OCI-LY7 (cell line): ENCODE measurements at regions not wholly inside any gene's neighbourhood (a gene's known extent, or its start where the extent isn't known, plus 50 kb on each side); places are given as distances from the start of the nearest gene placed in this dataset.

Source experiments
- BruUV-seq: library from RNA; stranded (reverse); fragments of 400-500 nt; replicated peaks from 2 replicates; lab custom pipeline; 2021; lab: Mats Ljungman, UMichigan
- CTCF ChIA-PET: fragments of 300-600 bp; sonication (Branson Sonifier 250); formaldehyde crosslinking; loops from one replicate; lab custom pipeline; 2022; ENCODE audit warnings: antibody characterized with exemption; ENCODE audit not compliant: unreplicated experiment; lab: Charles Lee
- POLR2A ChIA-PET: fragments of 300-600 bp; sonication (Branson Sonifier 250); formaldehyde crosslinking; loops from one replicate; lab custom pipeline; 2022; ENCODE audit warnings: antibody characterized with exemption; lab: Charles Lee
- DNase-seq: peaks from one replicate; pipeline ENCODE4 v3.0.0-alpha.2; 2015; ENCODE audit warnings: low spot score
- H2AFZ ChIP-seq: fragments of 200-600 bp; sonication (generic), shearing (Covaris generic); 2 replicates; pipeline ENCODE4 v1.6.1; 2014; ENCODE audit warnings: mild to moderate bottlenecking, antibody characterized with exemption, low read length, moderate library complexity
- H3K27ac ChIP-seq: fragments of 200-600 bp; sonication (generic); 2 replicates; pipeline ENCODE4 v1.5.1; 2014; ENCODE audit warnings: mixed run types, low read depth, mild to moderate bottlenecking, moderate library complexity, low read length, inconsistent platforms; ENCODE audit not compliant: poor library complexity, severe bottlenecking
- H3K36me3 ChIP-seq: fragments of 200-600 bp; sonication (generic); 2 replicates; pipeline ENCODE4 v1.6.1; 2014; ENCODE audit warnings: mild to moderate bottlenecking, antibody characterized with exemption, low read length, moderate library complexity, mixed read lengths; ENCODE audit not compliant: insufficient read depth
- H3K4me1 ChIP-seq: fragments of 200-600 bp; sonication (generic); 2 replicates; pipeline ENCODE4 v1.5.1; 2014; ENCODE audit warnings: mild to moderate bottlenecking, low read length; ENCODE audit not compliant: insufficient read depth, poor library complexity, severe bottlenecking
- H3K4me2 ChIP-seq: fragments of 200-600 bp; sonication (generic); 2 replicates; pipeline ENCODE4 v1.6.1; 2014; ENCODE audit warnings: mild to moderate bottlenecking, low read length
- H3K4me3 ChIP-seq: fragments of 200-600 bp; sonication (generic); 2 replicates; pipeline ENCODE4 v1.5.1; 2014; ENCODE audit warnings: mild to moderate bottlenecking, low read depth, low read length; ENCODE audit not compliant: poor library complexity, severe bottlenecking
- H3K79me2 ChIP-seq: fragments of 200-600 bp; sonication (generic); 2 replicates; pipeline ENCODE4 v1.6.1; 2016; ENCODE audit warnings: low read depth, mild to moderate bottlenecking, low read length, moderate library complexity, mixed read lengths; ENCODE audit not compliant: insufficient read depth
- H3K9me2 ChIP-seq: fragments of 200-600 bp; sonication (generic); 2 replicates; pipeline ENCODE4 v1.6.1; 2016; ENCODE audit warnings: mild to moderate bottlenecking, low read length, mixed read lengths; ENCODE audit not compliant: insufficient read depth
- H3K9me3 ChIP-seq: fragments of 200-600 bp; sonication (generic); 2 replicates; pipeline ENCODE4 v1.6.1; 2014; ENCODE audit warnings: mild to moderate bottlenecking, mixed run types, low read length, mixed read lengths
- H4K20me1 ChIP-seq: fragments of 200-600 bp; sonication (generic); 2 replicates; pipeline ENCODE4 v1.6.1; 2014; ENCODE audit warnings: mild to moderate bottlenecking, antibody characterized with exemption, low read length, moderate library complexity, mixed read lengths; ENCODE audit not compliant: insufficient read depth
- EZH2phosphoT487 ChIP-seq: fragments of 200-600 bp; sonication (generic); IDR thresholded peaks from 2 replicates; pipeline ENCODE4 v1.6.1; 2018; ENCODE audit warnings: low read depth, borderline replicate concordance, mild to moderate bottlenecking, mixed run types, antibody characterized with exemption, low read length, moderate library complexity, mixed read lengths
- intact Hi-C: fragments of 100-400 bp; cut with micrococcal nuclease; formaldehyde crosslinking; loops from one replicate; pipeline ENCODE4 v1.10.0; 2022; ENCODE audit not compliant: unreplicated experiment
- TF ChIP-seq, protein P1 (sequence below): fragments of 200-600 bp; sonication (generic); conservative IDR thresholded peaks from 2 replicates; pipeline ENCODE4 v1.5.1; 2014; ENCODE audit warnings: mild to moderate bottlenecking, antibody characterized with exemption, low read length, moderate library complexity, mixed read lengths

DNA sequence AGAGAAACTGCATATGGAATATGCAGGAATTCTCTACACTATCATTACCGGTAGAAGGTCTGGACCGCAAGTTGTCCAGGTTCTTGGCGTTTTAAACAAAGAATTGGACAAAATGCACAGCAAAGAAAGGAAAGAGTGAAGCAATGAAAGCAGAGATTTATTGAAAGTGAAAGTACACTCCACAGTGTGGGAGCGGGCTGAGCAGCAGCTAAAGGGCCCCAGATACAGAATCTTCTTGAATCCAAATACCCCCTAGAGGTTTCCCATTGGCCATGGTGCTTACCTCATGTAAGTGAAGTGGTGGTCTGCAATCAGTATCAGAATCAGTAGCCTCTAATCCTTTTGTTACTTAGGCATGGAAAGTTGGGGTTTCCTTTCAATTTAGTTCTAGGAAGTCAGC, 178.5 kb upstream of the IRX3 start:
- ChIA-PET CTCF (no interaction called here), POLR2A (interaction anchor here (0.6 kb wide), 1 partner anchor 31 kb away, joined by 3 read pairs; no protein-coding TSS in a partner anchor)
- H4K20me1 ChIP-seq = no peaks in the 10 kb centered on the region
- H3K9me3 ChIP-seq = no peaks in the 10 kb centered on the region
- no peak overlapping the region for H2AFZ ChIP-seq
- no peak overlapping the region for H3K27ac ChIP-seq
- DNase-seq = no peak
- H3K36me3 ChIP-seq = no peaks in the 10 kb centered on the region
- H3K4me3 ChIP-seq = no peak overlapping the region
- H3K79me2 ChIP-seq = no peaks in the 10 kb centered on the region
- TF ChIP-seq, protein P1, sequence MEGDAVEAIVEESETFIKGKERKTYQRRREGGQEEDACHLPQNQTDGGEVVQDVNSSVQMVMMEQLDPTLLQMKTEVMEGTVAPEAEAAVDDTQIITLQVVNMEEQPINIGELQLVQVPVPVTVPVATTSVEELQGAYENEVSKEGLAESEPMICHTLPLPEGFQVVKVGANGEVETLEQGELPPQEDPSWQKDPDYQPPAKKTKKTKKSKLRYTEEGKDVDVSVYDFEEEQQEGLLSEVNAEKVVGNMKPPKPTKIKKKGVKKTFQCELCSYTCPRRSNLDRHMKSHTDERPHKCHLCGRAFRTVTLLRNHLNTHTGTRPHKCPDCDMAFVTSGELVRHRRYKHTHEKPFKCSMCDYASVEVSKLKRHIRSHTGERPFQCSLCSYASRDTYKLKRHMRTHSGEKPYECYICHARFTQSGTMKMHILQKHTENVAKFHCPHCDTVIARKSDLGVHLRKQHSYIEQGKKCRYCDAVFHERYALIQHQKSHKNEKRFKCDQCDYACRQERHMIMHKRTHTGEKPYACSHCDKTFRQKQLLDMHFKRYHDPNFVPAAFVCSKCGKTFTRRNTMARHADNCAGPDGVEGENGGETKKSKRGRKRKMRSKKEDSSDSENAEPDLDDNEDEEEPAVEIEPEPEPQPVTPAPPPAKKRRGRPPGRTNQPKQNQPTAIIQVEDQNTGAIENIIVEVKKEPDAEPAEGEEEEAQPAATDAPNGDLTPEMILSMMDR = no peak
- no peak for TF ChIP-seq EZH2phosphoT487
- H3K9me2 ChIP-seq = no peaks in the 10 kb centered on the region
- no peaks in the 10 kb centered on the region for H3K4me1 ChIP-seq
- intact Hi-C loops = no loop called here
- no TSS peak for BruUV-seq
- no peak overlapping the region for H3K4me2 ChIP-seq

DNA sequence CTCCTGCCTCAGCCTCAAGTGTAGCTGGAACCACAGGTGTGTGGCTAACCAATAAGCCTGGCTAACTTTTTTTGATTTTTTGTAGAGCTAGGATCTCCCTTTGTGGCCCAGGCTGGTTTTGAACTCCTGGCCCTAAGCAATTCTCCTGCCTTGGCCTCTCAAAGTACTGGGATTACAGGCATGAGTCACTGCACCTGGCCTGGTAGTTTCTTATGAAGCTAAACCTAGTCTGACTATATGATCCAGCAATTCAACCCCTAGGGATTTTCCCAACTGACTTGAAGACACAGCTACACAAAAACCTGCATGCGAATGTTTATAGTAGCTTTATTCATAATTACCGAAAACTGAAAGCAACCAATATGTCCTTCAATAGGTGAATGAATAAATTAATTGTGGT, 176.2 kb upstream of the IRX3 start:
- no peak overlapping the region for H3K4me3 ChIP-seq
- H3K9me2 ChIP-seq = no peaks in the 10 kb centered on the region
- no peaks in the 10 kb centered on the region for H3K4me1 ChIP-seq
- intact Hi-C loops = no loop called here
- H3K4me2 ChIP-seq = no peak overlapping the region
- TF ChIP-seq, protein P1 = no peak
- TF ChIP-seq EZH2phosphoT487 = no peak
- no TSS peak for BruUV-seq
- H2AFZ ChIP-seq = no peak overlapping the region
- no peak for DNase-seq
- no peaks in the 10 kb centered on the region for H4K20me1 ChIP-seq
- no peaks in the 10 kb centered on the region for H3K9me3 ChIP-seq
- POLR2A ChIA-PET = interaction anchor here (0.7 kb wide), 1 partner anchor 1872 kb away, joined by 3 read pairs; no protein-coding TSS in a partner anchor
- no peak overlapping the region for H3K27ac ChIP-seq
- CTCF ChIA-PET = no interaction called here
- H3K36me3 ChIP-seq = no peaks in the 10 kb centered on the region
- H3K79me2 ChIP-seq = no peaks in the 10 kb centered on the region

DNA sequence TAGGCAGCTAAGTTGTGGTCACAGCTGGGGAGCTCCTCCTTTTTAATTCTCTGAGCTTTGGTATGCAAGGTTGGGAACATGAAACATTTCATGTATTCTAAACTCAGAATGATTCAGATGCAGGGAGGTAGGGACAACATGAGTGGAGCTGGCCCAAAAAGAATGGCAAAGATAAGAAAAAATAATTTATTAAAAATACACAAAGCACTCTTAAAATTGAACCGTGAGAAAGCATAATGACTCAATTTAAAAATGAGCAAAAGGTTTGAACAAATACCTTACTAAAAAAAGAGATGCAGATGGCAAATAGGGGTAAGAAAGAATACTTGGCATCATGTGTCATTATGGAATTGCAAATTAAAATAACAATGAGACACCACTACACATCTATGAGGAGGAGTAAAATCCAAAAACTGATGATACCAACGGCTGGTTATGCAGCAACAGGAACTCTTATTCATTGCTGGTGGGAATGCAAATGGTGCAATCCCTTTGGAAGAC, 175.6 kb upstream of the IRX3 start:
- POLR2A ChIA-PET = interaction anchor here (0.7 kb wide), 1 partner anchor 1871 kb away, joined by 3 read pairs; no protein-coding TSS in a partner anchor
- Histone ChIP-seq H2AFZ (no peak overlapping the region), H3K36me3 (no peaks in the 10 kb centered on the region), H3K27ac (no peak overlapping the region), H3K4me2 (no peak overlapping the region), H3K79me2 (no peaks in the 10 kb centered on the region), H3K9me2 (no peaks in the 10 kb centered on the region), H3K4me3 (no peak overlapping the region), H3K4me1 (no peaks in the 10 kb centered on the region), H4K20me1 (no peaks in the 10 kb centered on the region), H3K9me3 (no peaks in the 10 kb centered on the region)
- CTCF ChIA-PET = no interaction called here
- no TSS peak for BruUV-seq
- TF ChIP-seq EZH2phosphoT487 = no peak
- TF ChIP-seq, protein P1 = no peak
- no peak for DNase-seq
- intact Hi-C loops = no loop called here
